Naive thymus-derived CD4-positive, alpha-beta T cell (primary cell): ENCODE measurements at regions not wholly inside any gene's neighbourhood (a gene's known extent, or its start where the extent isn't known, plus 50 kb on each side); places are given as distances from the start of the nearest gene placed in this dataset.

ENCODE experiments used
- ATAC-seq: fragments of 150-1000 bp; cut with Tn5 transposase; 2 replicates; pipeline ENCODE4 v1.10.0; 2021; ENCODE audit warnings: mild to moderate bottlenecking, moderate library complexity
- CTCF ChIA-PET: fragments of 350-600 bp; sonication (Branson Sonifier 250); formaldehyde crosslinking; loops from one replicate; lab custom pipeline; 2021; ENCODE audit warnings: antibody characterized with exemption; lab: Charles Lee
- POLR2A ChIA-PET: fragments of 350-600 bp; sonication (Branson Sonifier 250); formaldehyde crosslinking; loops from one replicate; lab custom pipeline; 2021; ENCODE audit warnings: antibody characterized with exemption, inconsistent platforms; lab: Charles Lee
- DNase-seq, 9 donors: peaks; one replicate each; pipeline versions ENCODE4 v3.0.0 to v3.0.0-alpha.2; 2020 to 2022; ENCODE audit warnings: mixed read lengths in 1 of 9
- H3K27ac ChIP-seq: one replicate; pipeline ENCODE4 v1.7.0; 2013; ENCODE audit warnings: mild to moderate bottlenecking, low read depth, low read length, moderate library complexity
- H3K27me3 ChIP-seq, 2 donors: one replicate each; pipeline ENCODE4 v1.7.0; 2013; ENCODE audit warnings: low read length in 2 of 2, mild to moderate bottlenecking in 2 of 2, moderate library complexity in 2 of 2; ENCODE audit not compliant: control insufficient read depth in 2 of 2, insufficient read depth in 2 of 2
- H3K36me3 ChIP-seq, 3 experiments: 1 replicate in 2 of 3; 2 replicates in 1 of 3; pipeline ENCODE4 v1.7.0; 2013; ENCODE audit warnings: low read length in 3 of 3, mild to moderate bottlenecking in 3 of 3, moderate library complexity in 1 of 3; ENCODE audit not compliant: insufficient read depth in 3 of 3, control insufficient read depth in 2 of 3
- H3K4me1 ChIP-seq, 2 donors: one replicate each; pipeline ENCODE4 v1.7.0; 2013; ENCODE audit warnings: low read length in 2 of 2, mild to moderate bottlenecking in 2 of 2, moderate library complexity in 1 of 2; ENCODE audit not compliant: control insufficient read depth in 2 of 2, insufficient read depth in 2 of 2
- H3K4me3 ChIP-seq: 2 replicates; pipeline ENCODE4 v1.7.0; 2013; ENCODE audit warnings: mild to moderate bottlenecking, low read length
- H3K9me3 ChIP-seq, 3 experiments: 1 replicate in 2 of 3; 2 replicates in 1 of 3; pipeline ENCODE4 v1.7.0; 2013; ENCODE audit warnings: low read length in 3 of 3; ENCODE audit not compliant: control insufficient read depth in 2 of 3
- H3K27ac Mint-ChIP-seq, 9 donors: one replicate each; pipeline ENCODE4 v1.8.0; 2020 to 2022; ENCODE audit warnings: mixed read lengths in 9 of 9, mild to moderate bottlenecking in 8 of 9, moderate library complexity in 5 of 9, inconsistent platforms in 2 of 9
- H3K27me3 Mint-ChIP-seq, 5 donors: one replicate each; pipeline ENCODE4 v1.8.0; 2021 to 2022; ENCODE audit warnings: mixed read lengths in 5 of 5, mild to moderate bottlenecking in 1 of 5
- H3K36me3 Mint-ChIP-seq, 5 donors: one replicate each; pipeline ENCODE4 v1.8.0; 2020 to 2022; ENCODE audit warnings: mixed read lengths in 5 of 5, mild to moderate bottlenecking in 3 of 5, inconsistent platforms in 1 of 5
- H3K4me1 Mint-ChIP-seq, 7 donors: one replicate each; pipeline ENCODE4 v1.8.0; 2020 to 2022; ENCODE audit warnings: mixed read lengths in 7 of 7, mild to moderate bottlenecking in 3 of 7, inconsistent platforms in 1 of 7
- H3K4me3 Mint-ChIP-seq, 10 donors: one replicate each; pipeline ENCODE4 v1.8.0; 2020 to 2022; ENCODE audit warnings: mild to moderate bottlenecking in 10 of 10, mixed read lengths in 10 of 10, moderate library complexity in 6 of 10, inconsistent platforms in 2 of 10
- H3K9me3 Mint-ChIP-seq, 11 donors: one replicate each; pipeline ENCODE4 v1.8.0; 2020 to 2022; ENCODE audit warnings: mixed read lengths in 11 of 11, mild to moderate bottlenecking in 4 of 11, inconsistent platforms in 1 of 11, moderate library complexity in 1 of 11
- intact Hi-C, 2 donors: fragments of 100-400 bp; cut with micrococcal nuclease; formaldehyde crosslinking; loops; one replicate each; pipeline ENCODE4 v1.15.1; 2023

DNA sequence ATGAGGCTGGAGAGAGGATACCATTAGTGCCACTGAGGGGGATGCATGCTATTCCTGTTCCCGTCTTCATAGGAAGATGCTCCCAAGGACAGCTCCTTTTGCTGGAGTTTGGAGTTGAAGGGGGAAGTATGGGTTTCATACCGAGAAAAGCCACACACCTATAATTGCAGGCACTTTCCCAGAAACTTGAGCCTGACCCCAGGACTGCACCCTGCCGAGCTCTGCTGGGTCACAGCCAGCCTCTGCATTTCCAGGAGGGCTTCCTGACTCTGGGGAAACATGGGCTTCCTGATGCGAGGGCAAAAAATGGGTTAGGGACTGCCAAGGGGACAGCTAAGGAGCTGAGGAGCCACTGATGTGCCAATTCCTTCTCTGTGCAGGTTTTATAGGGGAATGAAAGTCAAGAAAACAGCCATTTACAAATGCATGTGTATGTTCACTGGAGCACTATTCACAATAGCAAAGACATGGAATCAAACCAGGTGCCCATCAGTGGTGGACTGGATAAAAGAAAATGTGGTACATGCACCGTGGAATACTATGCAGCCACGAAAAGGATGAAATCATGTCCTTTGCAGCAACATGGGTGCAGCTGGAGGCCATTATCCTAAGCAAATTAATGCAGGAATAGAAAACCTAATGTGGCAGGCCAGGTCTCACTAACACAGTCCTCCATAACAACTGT lies 104.5 kb downstream of the ACAA2 start:
- POLR2A ChIA-PET, result no interaction called here

DNA sequence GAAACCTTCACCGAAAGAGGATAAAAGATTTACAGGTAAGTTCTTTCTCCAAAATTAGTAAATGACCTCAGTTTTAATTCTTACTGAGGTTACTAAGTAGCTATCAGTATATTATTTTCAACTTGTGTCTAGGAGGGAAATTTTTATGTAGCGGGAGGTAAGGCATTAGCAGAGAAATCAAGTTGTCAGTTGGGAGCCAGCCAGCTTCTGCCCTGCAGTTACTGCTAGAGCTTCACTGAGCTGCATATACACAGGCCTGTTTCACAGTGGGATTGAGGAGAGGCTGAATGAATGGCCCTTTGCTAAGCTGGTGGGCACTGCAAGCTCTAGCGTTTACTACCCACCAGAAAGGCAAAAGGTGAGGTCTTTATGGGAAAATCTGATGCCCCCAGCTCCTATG lies 105.7 kb downstream of the ACAA2 start:
- peak overlapping the region in 1 of 9 donors; percentile 47 for H3K27ac Mint-ChIP-seq
- ATAC-seq, result no peak
- H3K4me1 Mint-ChIP-seq, result no peaks in the 10 kb centered on the region
- POLR2A ChIA-PET, result no interaction called here
- CTCF ChIA-PET, result no interaction called here
- Histone ChIP-seq H3K4me1 (no peaks in the 10 kb centered on the region), H3K9me3 (no peaks in the 10 kb centered on the region), H3K27ac (no peak overlapping the region), H3K4me3 (no peak overlapping the region), H3K36me3 (no peaks in the 10 kb centered on the region), H3K27me3 (no peaks in the 10 kb centered on the region)
- intact Hi-C loops, result no loop called here
- DNase-seq, result no peak
- H3K36me3 Mint-ChIP-seq, result no peaks in the 10 kb centered on the region
- H3K9me3 Mint-ChIP-seq, result peaks cover 0 to 3% (median 0%) of the 10 kb centered on the region in 11 donors
- H3K4me3 Mint-ChIP-seq, result no peak overlapping the region
- H3K27me3 Mint-ChIP-seq, result peaks cover 0 to 17% (median 0%) of the 10 kb centered on the region in 5 donors

More for the DNA sequence above, 104.5 kb downstream of the ACAA2 start:
- Histone ChIP-seq H3K27ac (no peak overlapping the region), H3K9me3 (no peaks in the 10 kb centered on the region), H3K27me3 (no peaks in the 10 kb centered on the region), H3K36me3 (no peaks in the 10 kb centered on the region), H3K4me1 (no peaks in the 10 kb centered on the region), H3K4me3 (no peak overlapping the region)
- Mint-ChIP-seq H3K27me3 (peaks cover 0 to 29% (median 7%) of the 10 kb centered on the region in 5 donors), H3K27ac (no peak overlapping the region), H3K4me1 (no peaks in the 10 kb centered on the region), H3K9me3 (peaks cover 0 to 3% (median 0%) of the 10 kb centered on the region in 11 donors), H3K36me3 (no peaks in the 10 kb centered on the region), H3K4me3 (no peak overlapping the region)
- ATAC-seq, result no peak
- CTCF ChIA-PET, result no interaction called here
- no peak for DNase-seq
- intact Hi-C loops, result no loop called here

DNA sequence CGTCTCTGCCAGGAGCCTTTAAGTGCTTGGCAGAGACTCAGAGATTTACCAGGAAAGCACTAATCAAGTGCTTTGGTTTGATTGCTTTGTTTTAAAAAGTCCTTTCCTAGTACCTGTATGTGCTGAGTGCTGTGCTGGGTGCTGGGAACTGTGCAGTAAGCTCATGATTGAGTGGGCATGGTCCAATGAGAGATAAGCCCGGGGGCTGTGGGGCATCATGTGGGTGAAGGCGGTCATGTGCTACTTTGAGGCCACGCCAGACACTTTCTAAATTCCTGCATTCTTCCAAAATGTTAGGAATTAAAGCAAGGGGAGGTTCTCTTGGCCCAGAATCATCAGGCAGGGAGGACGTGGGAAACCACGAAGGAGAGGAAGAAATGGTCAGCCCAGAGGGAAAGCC lies 109.0 kb downstream of the ACAA2 start:
- no peak overlapping the region for H3K4me3 ChIP-seq
- H3K4me1 Mint-ChIP-seq, result no peaks in the 10 kb centered on the region
- no peaks in the 10 kb centered on the region for H3K27me3 ChIP-seq
- no peaks in the 10 kb centered on the region for H3K36me3 Mint-ChIP-seq
- ChIA-PET CTCF (no interaction called here), POLR2A (no interaction called here)
- no peaks in the 10 kb centered on the region for H3K36me3 ChIP-seq
- H3K9me3 ChIP-seq, result no peaks in the 10 kb centered on the region
- H3K27ac ChIP-seq, result no peak overlapping the region
- ATAC-seq (no peak), DNase-seq (no peak)
- H3K27me3 Mint-ChIP-seq, result peaks cover 0 to 5% (median 0%) of the 10 kb centered on the region in 5 donors
- intact Hi-C loops, result no loop called here
- peaks cover 0 to 3% (median 0%) of the 10 kb centered on the region in 11 donors for H3K9me3 Mint-ChIP-seq
- H3K4me1 ChIP-seq, result no peaks in the 10 kb centered on the region
- no peak overlapping the region for H3K4me3 Mint-ChIP-seq
- H3K27ac Mint-ChIP-seq, result no peak overlapping the region

DNA sequence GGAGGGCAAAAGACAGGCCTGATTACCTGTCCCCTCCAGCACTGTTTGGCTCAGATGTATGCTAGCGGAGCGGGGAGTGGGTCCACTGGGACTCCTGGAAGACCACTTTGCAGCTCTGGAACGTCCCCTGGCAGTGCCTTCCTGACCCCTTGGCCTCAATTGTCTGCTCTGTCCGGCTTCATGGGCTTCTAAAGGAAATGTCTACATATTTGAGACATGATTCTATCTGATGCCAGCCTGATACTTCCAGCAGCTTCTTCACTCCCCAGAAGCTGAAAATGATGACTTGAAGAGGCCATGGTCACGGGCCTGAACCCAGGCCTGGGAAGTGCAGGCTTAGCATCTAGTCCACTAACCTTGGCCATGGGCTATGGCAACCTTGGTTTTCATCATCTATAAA lies 112.1 kb downstream of the ACAA2 start:
- H3K27ac ChIP-seq, result no peak overlapping the region
- CTCF ChIA-PET, result no interaction called here

DNA sequence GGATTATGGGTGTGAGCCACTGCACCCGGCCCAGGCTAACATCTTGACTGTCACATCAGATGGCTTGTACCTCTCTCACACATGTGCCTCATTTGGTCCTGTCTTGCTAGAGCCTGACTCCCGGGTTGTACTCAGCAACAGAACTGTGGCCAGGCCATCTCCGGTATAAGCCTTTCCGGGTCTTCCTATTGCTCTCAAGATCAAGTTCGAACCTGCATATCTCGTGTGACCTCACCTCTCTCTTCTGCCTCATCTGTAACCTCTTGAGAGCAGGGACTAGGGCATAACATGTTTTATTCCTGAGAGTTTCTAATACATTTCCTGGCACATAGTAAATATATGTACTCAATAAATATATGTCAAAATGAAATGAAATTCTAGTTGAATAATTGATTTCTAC lies 114.0 kb downstream of the ACAA2 start:
- Mint-ChIP-seq H3K9me3 (no peaks in the 10 kb centered on the region), H3K4me1 (no peaks in the 10 kb centered on the region), H3K27ac (no peak overlapping the region), H3K27me3 (peaks cover 0 to 23% (median 0%) of the 10 kb centered on the region in 5 donors), H3K36me3 (no peaks in the 10 kb centered on the region), H3K4me3 (no peak overlapping the region)
- CTCF ChIA-PET, result no interaction called here
- DNase-seq, result no peak
- Histone ChIP-seq H3K4me1 (no peaks in the 10 kb centered on the region), H3K36me3 (no peaks in the 10 kb centered on the region), H3K27ac (no peak overlapping the region), H3K9me3 (no peaks in the 10 kb centered on the region), H3K27me3 (no peaks in the 10 kb centered on the region), H3K4me3 (no peak overlapping the region)
- ATAC-seq, result no peak
- POLR2A ChIA-PET, result no interaction called here
- intact Hi-C loops, result no loop called here

More for the DNA sequence above, 112.1 kb downstream of the ACAA2 start:
- POLR2A ChIA-PET, result no interaction called here
- H3K4me1 Mint-ChIP-seq, result no peaks in the 10 kb centered on the region
- intact Hi-C loops, result no loop called here
- no peak overlapping the region for H3K27ac Mint-ChIP-seq
- peaks cover 0 to 3% (median 0%) of the 10 kb centered on the region in 11 donors for H3K9me3 Mint-ChIP-seq
- no peaks in the 10 kb centered on the region for H3K36me3 Mint-ChIP-seq
- Histone ChIP-seq H3K9me3 (no peaks in the 10 kb centered on the region), H3K36me3 (no peaks in the 10 kb centered on the region), H3K4me3 (no peak overlapping the region), H3K27me3 (no peaks in the 10 kb centered on the region), H3K4me1 (no peaks in the 10 kb centered on the region)
- ATAC-seq (no peak), DNase-seq (no peak)
- H3K27me3 Mint-ChIP-seq, result peaks cover 0 to 17% (median 0%) of the 10 kb centered on the region in 5 donors
- H3K4me3 Mint-ChIP-seq, result no peak overlapping the region

DNA sequence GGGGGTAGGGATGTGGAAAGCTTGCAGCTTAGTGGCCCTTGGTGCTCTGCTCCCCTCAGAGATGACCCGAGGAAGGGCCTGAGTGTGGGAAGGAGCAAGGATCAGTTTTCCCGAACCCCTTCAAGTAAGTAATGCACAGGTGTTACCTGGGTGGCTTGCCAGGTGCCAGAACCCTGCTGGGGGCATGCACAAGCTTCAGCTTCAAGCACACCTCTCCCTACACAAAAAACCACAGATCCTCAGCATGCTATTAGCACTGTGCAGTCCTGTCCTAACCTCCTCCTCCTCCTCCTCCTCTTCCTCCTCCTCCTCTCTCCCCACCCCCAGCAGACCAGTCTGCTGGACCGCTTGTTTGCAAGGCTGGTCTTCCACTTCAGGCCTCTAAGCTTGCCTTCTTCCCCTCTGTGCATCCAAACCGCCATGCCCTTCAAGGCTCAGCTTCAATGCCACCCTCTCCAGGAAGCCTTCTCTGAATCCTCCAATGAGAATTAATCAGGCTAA lies 114.8 kb downstream of the ACAA2 start:
- H3K9me3 ChIP-seq, result no peaks in the 10 kb centered on the region
- no peaks in the 10 kb centered on the region for H3K27me3 ChIP-seq
- Mint-ChIP-seq H3K9me3 (no peaks in the 10 kb centered on the region), H3K27me3 (peaks cover 0 to 25% (median 0%) of the 10 kb centered on the region in 5 donors), H3K4me3 (no peak overlapping the region), H3K36me3 (no peaks in the 10 kb centered on the region), H3K27ac (peak overlapping the region in 1 of 9 donors; percentile 46), H3K4me1 (no peaks in the 10 kb centered on the region)
- H3K27ac ChIP-seq, result no peak overlapping the region
- DNase-seq (no peak), ATAC-seq (no peak)
- ChIA-PET CTCF (no interaction called here), POLR2A (no interaction called here)
- H3K4me1 ChIP-seq, result no peaks in the 10 kb centered on the region
- intact Hi-C loops, result no loop called here
- no peak overlapping the region for H3K4me3 ChIP-seq
- H3K36me3 ChIP-seq, result no peaks in the 10 kb centered on the region
